HG03103 (cell line): ENCODE measurements at regions not wholly inside any gene's neighbourhood (a gene's known extent, or its start where the extent isn't known, plus 50 kb on each side); places are given as distances from the start of the nearest gene placed in this dataset.
"Not testable (repeated sequence)": the region's sequence is repeated elsewhere in the genome, so short reads cannot be mapped to it uniquely, and the experiment has no call there.

Experiments used
- ATAC-seq: cut with Tn5 transposase; IDR thresholded peaks from one replicate; pipeline ENCODE4 v1.9.1; 2021; ENCODE audit warnings: low read depth; ENCODE audit not compliant: unreplicated experiment

GRCh38 chr4:82200046-82200445 is 173.7 kb downstream of the HNRNPD start:
- no peak for ATAC-seq

GRCh38 chr4:82194329-82194728 is 179.5 kb downstream of the HNRNPD start:
- ATAC-seq = no peak

- no peak for ATAC-seq
Measured at GRCh38 chr4:82192017-82192673, 181.6 kb downstream of the HNRNPD start.

GRCh38 chr4:82181789-82182188 is 192.0 kb downstream of the HNRNPD start:
- no peak for ATAC-seq

- ATAC-seq = no peak
Measured at GRCh38 chr4:82172186-82172585, 201.6 kb downstream of the HNRNPD start.

GRCh38 chr4:82171531-82172155 is 202.1 kb downstream of the HNRNPD start:
- ATAC-seq = no peak

- no peak for ATAC-seq
Measured at GRCh38 chr4:82149750-82150149, 224.0 kb downstream of the HNRNPD start.

GRCh38 chr4:82145850-82146249 is 227.9 kb downstream of the HNRNPD start:
- ATAC-seq = no peak

- no peak for ATAC-seq
Measured at GRCh38 chr4:82140422-82140821, 233.4 kb downstream of the HNRNPD start.

- no peak for ATAC-seq
Measured at GRCh38 chr4:82139287-82139686, 234.5 kb downstream of the HNRNPD start.

GRCh38 chr4:82138374-82138773 is 235.4 kb downstream of the HNRNPD start:
- ATAC-seq = no peak

- ATAC-seq = no peak
Measured at GRCh38 chr4:82136161-82136801, 237.5 kb downstream of the HNRNPD start.

GRCh38 chr4:82128355-82128754 is 245.4 kb downstream of the HNRNPD start:
- no peak for ATAC-seq

GRCh38 chr4:82126512-82127040 is 247.2 kb downstream of the HNRNPD start:
- ATAC-seq = no peak

GRCh38 chr4:82125787-82126297 is 247.9 kb downstream of the HNRNPD start:
- no peak for ATAC-seq

GRCh38 chr4:82124932-82125786 is 248.6 kb downstream of the HNRNPD start:
- ATAC-seq = no peak

GRCh38 chr4:82124365-82124764 is 249.4 kb downstream of the HNRNPD start:
- no peak for ATAC-seq

- no peak for ATAC-seq
Measured at GRCh38 chr4:82123934-82124333, 249.9 kb downstream of the HNRNPD start.

GRCh38 chr4:82115183-82115582 is 258.6 kb downstream of the HNRNPD start:
- not testable (repeated sequence) for ATAC-seq

- ATAC-seq = no peak
Measured at GRCh38 chr4:82108506-82108905, 265.3 kb downstream of the HNRNPD start.

GRCh38 chr4:82104578-82104977 is 269.2 kb downstream of the HNRNPD start:
- no peak for ATAC-seq
